Ammon's horn (tissue), 1 donor: ENCODE measurements at regions not wholly inside any gene's neighbourhood (a gene's known extent, or its start where the extent isn't known, plus 50 kb on each side); places are given as distances from the start of the nearest gene placed in this dataset.

ENCODE experiments used
- DNase-seq: peaks from one replicate; pipeline ENCODE4 v3.0.0-alpha.2; 2016; ENCODE audit warnings: low spot score

DNA sequence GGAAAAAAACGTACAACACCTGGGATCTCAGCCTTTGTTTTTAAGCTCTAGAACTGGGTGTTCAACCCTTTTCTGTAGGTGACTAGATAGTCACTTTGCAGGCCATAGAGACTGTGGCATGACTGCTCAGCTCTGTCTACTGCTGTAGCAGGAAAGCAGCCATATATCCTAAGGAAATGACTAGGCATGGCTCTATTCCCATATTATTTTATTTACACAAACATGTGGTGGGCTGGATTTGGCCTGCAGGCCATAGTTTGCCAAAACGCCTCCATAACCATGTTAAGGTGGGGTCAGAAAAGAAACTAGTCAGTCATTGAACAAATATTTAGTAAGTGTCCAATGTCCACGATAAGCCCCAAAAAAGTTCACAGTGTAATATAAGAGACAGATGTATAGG lies 452.5 kb downstream of the MCTP2 start:
- no peak for DNase-seq

DNA sequence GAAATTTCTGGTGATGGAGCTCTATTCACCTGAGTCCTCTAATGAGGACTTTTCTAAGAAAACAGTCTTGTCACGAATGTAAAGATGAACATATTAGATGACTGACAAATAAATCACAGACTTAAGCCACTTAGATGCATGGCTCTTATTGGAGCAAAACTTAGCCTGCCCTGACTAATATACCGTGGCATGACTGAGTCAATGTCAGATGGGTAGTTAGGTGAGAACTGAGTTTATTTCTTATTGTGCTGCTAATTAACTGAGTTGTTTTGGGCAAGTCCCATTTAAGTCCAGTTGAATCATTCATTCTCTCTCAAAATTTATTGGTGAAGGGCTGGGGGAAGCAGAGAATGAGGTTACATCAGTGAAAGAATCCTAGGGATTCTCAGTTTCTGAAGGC lies 459.8 kb downstream of the MCTP2 start:
- DNase-seq: no peak

DNA sequence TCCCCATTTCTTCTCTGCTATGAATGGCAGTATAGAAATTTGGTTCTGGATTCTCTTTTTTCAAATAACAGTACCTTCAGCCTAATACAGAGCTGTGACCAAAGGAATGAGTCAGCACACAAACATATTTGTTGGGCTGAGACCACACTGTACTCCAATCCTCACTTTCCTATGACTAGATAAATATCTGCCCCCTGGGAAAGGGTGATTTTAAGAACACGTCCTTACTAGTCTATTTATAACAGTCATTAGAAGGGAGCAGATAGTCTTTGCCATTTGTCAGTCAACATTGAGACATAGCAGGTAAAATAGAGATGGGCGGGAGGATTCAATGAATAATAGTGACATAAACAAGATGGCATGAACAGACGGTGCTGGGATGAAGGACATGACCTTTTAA lies 461.3 kb downstream of the MCTP2 start:
- no peak for DNase-seq

DNA sequence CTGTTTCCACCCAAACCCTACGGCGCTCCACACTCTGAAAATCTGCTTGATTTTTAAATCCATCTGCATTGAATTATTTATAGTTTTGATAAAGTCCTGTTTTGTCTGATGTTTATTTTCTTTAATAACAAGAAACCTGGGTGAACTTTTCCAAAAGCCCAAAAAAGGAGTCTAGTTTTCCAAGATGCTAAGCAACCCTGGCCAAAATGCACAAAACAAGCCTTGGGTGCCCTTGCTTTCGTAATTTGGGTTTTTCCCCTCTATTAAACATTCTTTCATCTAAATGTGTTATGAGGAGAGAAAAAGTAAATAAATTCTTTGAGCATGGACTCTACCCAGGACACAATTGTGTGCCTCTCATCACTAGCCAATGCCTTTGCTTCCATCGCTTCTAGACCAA lies 468.9 kb downstream of the MCTP2 start:
- DNase-seq: no peak

DNA sequence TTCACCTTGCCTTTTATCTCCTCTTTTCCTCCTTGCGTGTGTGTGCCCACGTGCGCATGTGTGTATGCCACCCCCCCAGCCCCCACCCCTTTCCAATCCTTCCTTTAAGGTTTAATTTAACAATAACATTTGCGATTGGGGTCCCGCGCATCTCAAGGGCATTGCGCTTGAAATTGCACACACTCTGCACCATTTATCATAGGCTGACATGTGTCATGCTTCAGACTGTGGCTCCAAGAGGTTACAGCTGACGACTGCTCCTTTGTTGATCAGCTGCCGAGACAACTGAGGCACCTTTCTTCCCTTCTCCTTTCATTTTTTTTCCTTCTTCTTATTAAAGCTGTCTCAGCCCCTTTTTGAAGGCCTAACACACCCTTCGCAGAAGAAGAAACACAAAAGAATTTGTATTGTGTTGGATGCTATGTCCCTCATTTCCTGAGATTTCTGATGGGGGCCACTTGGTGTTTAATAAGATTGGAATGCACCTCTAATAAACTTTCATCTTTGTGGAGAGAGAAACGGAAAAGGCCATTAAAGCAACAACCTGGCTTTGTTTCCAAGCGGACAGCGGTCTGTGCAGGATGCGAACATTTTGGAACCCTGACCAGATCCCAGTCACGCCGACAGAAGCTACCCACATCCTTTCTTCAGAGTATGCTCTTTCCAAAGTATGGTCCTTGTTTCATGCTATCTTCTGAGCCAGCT lies 470.1 kb downstream of the MCTP2 start:
- no peak for DNase-seq

DNA sequence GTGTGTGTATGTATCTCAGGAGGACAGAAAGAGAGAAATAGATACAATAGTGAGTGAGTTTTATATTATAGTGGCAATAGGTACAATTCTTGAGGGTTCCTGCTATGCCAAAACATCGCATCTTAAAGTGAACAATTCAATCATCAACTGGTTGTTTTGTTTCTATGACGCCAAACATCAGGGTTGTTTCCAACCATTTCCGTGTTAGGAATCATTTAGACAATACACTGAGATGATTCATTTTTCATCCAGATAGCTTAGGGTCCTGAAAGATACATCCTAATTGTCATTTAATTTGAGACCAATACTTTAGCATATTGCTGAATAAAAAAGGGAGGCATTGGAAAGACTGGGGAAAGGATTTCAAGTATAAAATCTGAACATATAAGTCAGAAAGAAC lies 472.2 kb downstream of the MCTP2 start:
- no peak for DNase-seq

DNA sequence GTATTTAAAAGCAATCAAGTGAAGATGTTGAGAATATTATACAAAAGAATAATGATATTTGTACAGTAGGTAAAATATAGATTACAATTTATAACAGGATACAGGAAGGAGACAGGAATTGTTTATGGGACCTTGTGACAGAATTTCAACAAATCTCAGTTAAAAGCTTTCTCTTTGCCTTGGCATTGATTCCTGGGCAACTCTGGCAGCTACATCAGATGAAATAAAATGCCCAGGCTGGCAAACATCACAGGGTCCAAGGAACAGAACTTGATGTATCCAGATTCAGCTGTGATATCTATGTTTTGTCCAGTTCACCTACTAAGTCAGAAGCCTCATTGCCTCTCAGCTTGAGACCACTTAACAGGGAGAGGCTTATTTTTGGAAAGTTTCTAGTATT lies 473.1 kb downstream of the MCTP2 start:
- no peak for DNase-seq

DNA sequence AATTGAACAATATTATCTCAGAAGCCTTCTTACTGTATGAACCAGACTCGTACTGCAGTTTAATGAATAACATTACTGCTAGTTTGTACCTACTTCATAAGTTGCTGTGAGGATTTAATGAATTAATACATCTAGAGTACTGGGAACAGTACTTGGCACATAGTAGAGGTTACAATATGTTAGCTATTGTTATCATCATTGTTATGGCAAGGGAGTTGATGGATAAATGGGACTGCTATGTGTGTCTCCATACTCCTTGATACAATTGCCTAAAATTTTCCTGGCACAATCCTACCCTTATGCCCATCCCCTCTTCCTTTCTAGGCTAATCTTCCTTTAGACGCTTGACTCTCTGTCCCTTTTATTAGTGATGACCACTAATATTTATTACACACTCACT lies 473.6 kb downstream of the MCTP2 start:
- DNase-seq: no peak

DNA sequence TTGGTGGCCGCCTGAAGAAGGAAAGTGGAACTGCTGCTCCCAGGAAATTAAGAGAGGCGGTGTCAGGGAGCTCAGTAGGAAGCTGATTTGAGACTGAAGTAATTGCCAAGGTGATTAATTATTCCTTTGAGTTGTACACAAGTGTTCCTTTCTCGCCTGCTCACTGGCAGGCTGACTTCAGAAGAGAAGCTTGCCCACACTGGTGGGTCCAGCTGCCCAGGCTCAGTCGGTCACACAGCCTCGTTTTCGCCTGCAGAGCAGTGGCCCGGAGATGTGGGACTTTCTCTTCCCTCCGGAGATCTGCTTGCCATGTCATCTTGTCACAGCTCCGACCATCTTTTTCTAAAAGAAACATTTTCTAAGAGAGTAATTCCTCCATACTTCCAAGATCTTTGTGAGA lies 478.0 kb downstream of the MCTP2 start:
- no peak for DNase-seq

DNA sequence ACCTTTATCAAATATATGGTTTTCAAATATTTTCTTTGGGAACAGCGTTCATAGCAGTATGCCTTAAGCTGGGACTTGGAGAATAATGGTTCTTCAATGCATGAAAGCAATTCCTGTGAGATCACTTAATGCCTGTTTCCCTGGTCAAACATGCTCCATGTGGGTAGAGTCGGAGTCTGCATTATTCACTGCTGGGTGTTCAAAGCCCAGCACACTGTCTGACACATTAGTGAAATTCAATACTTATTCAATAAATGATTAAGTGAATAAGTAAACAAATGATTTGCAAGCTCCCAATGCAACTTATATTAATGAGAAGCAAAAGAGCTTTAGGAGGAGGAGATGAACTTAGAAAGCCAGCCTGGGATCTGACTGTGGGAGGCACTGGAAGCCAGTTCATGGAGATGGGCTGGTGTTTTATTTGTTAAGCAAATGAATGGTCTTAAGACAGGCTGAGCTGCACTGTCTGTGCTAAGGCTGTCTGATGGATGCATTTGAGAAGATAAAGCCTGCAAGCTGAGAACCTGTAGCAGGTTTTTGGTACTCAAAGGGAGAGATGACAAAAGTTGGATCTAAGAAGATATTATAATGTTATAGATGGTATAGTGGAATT lies 490.8 kb downstream of the MCTP2 start:
- DNase-seq: no peak

DNA sequence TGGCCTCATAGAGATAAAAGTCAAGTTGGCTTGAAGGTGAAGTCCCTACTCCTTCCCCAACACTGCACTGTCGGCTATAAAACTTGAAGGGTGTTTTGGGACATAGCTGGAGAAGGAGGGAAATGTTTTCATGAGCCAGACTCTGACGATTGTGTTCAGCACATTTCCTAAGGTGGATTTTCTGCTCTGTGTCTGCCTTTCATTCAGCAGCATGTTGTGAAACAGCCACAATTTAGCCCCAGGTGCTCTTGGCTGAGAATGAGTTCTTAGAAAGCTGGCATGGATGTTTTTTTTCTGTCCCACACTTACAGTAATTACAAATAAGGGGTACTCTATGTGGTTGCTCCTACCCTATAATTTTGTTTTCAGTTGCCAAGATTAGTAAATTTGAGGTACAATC lies 492.4 kb downstream of the MCTP2 start:
- no peak for DNase-seq

DNA sequence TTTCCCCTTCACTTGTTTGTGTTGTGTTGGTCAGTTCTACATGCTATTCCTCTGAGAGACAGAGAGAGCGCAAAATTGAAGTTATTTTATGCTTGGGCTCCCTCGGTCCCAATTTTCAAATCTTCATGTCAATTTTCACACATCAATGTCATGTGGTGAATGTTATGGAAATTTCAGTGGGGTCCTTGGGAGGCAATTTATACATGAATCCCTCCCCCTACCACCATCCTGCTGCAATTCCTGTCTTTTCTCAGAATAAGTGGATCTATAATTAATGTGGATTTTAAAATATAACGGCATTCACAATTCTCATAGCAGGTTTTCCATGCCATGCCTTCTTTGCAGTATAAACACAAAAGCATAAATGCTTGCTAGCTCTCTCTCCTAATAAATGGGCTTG lies 499.9 kb downstream of the MCTP2 start:
- no peak for DNase-seq

DNA sequence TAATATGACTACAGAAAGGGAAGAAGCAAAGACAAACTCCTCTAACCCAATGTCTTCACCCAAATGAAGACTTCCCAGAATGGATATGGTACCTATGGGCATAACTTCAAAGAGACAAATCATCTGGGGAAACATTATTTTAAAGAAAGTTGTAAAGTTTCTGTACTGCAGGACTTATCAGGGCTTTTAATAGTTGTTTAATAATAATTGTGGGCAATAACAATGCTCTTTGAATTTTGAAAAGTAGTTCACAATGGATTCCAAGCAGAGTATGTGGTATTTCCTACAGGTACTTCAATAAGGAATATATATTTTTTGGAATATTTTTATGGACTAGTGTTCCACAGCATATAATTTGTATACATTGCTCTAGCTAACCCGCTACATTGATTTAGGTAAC lies 503.1 kb downstream of the MCTP2 start:
- DNase-seq: no peak

DNA sequence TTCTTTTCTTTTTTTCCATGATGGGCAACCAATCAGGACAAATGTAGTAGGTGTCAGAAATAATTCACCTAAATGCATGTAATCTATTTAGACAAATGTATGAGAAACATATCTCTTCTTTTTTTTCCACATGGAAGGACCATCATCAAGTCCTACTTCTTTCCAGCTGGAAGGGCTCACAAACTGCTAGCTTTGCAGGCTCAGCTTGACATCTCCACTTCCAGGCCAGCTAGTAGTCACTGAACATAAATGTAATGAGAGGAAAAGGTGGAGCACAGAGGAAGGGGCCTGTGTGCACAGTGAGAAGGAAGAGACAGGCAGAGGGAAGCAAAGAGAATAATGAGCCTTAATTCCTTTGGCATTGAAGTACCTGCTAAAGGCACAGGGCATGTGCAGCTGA lies 504.9 kb downstream of the MCTP2 start:
- no peak for DNase-seq

DNA sequence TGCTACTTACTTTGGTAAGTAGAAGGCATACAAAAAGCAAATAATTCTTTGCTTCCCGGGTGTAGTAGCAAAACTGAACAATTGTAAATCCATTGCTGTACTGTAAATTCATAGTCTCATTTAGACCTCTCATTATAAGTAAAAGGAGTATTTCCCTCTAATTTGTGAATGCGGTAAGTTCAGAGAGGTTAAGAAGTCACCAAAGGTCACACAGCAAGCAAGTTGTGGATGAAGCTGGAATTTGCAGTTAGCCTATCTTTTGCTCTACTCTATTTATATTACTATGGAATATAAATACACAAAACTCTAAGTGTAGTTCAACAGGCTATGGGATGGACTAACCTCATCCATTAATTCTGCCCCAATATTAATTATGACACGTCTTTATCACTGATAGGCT lies 508.3 kb downstream of the MCTP2 start:
- DNase-seq: no peak

DNA sequence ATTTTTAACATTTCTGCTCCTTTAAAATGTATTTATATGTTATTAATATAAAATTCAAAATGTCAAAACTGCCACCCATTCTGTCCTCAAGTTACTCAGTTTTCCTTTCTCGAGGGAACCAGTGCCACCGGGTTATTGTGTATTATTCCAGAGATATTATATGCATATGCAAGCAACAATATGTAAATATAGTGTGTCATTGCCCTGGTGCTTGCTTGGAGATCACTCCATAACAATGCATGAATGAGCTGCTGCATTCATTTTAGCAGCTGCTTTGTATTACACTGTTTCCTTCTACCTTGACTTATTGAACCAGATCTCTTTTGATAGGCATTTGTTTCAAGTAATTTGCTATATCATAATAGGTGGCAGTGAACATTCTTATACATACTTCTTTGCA lies 509.1 kb downstream of the MCTP2 start:
- DNase-seq: no peak

DNA sequence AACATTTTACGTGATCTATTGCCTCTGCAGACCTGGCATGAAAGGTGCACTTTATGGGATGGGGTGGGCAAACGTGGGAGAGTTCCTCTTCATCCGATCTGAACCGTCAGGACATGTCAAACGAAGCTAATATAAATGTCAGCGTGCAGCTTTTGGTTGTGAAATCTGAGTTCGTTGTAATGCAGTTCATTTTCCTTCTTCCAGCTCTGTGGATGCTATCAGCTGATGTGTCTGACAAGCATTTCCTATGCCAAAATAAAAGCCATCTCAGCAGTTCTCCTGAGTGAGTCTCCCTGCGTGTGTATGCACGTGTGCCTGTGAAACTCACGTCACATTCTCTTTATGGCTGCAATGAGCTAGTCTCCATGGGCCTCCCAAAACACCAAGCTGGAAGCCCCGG lies 512.3 kb downstream of the MCTP2 start:
- DNase-seq: no peak

DNA sequence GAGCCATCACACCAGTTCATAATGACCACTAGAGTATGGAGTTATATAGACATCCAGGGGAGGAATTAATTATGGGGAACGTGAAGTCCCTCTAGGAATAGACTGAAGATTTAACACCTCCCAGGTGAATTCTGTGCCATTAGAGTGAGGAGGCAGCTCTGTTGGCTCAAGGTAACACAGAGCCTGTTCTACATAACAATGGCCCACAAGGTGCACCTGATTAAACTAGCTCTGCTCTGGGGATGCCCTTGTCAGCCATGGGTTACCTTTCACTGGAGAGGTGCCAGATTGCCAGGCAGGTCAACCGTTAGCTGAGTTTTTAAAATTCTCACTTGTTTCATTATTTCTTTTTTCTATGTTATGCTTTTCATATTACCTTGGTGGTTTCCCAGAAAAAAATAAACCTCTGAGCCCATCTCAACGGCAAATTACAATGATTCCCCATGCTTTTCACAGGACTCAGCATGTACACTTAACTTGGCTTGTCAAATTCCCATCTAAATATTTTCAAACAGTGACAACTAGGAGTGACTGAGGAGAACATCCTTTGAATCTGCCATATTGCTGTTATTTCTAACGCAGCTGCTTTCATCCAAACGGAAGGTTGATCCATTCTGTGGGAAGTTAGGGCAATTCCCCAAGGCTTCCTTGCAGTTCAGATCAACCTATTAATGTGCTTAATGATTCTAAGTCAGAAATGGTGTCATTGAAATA lies 512.9 kb downstream of the MCTP2 start:
- DNase-seq: no peak

DNA sequence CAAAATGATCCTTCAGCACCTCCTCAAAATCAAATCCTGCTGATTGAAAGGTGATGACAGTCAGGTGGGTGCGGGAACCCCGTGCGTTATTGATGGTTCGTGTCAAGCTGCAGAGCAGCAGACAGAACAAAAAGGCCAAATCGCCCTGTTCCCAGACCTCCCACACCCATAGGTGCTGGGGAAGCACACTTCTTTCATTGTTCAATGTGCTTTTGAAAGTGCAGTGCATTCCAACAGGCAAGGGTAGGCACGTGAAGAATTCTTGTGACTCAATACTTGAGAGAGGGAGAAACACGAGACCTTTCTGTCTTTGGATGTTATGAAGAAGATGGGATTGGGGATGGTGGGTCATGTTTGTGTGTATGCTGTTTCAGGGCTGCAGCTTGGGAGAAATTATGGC lies 514.0 kb downstream of the MCTP2 start:
- DNase-seq: no peak

DNA sequence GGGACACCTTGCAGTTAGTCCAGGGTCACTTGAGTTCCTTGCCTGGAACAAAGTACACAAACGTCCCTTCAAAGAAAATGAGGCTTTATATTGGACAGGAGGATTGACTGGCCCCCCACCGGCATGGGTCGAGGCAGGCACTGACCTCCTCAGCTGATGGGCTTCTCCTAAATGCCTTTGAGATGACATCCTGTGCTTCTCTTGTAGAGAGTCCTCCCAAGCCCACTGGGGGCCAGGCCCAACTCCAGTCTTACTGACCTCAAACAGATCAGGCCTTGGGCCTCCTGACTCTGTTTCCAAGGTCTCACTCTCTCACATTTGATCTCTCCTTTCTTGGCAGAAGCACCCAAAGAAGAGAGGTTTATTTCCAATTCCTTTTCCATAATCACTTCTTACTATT lies 516.1 kb downstream of the MCTP2 start:
- no peak for DNase-seq

DNA sequence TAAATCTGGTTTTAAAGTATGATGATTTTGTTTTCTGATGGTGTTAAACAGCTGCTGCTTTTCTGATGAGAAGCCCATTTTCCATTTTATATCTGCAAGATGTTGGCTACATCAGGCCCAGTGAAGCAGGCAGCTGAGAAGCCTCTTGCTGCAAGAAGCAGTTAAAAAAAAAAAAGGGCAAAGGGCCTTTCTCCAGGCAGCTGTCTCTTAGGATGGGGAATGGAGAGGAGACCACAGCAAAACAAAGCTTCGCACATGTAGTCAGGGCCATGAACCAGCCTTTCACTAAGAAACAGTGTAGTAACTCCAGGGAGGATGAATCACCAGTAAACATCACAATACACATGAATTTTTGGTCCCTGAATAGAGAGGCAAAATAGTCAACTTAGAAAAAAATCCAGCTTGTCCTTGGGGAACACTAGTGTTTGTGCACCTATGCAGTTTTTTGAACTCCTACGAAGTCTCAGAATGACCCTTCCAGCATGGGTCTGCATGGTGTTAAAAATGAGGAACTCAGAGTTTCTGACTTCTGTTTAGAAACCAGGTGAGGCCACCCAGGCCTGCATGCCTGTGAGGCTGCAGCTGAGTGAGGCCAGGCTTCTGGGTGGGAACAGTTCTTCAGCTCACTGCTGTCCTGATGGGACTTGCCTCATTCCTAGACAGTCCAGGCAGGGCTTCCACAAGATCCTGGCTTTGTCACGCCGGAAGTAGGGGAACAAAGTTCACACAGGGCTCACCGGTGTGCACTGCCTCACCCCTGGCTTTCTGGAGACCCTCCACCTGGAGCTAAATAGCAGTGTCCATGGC lies 518.7 kb downstream of the MCTP2 start:
- no peak for DNase-seq

DNA sequence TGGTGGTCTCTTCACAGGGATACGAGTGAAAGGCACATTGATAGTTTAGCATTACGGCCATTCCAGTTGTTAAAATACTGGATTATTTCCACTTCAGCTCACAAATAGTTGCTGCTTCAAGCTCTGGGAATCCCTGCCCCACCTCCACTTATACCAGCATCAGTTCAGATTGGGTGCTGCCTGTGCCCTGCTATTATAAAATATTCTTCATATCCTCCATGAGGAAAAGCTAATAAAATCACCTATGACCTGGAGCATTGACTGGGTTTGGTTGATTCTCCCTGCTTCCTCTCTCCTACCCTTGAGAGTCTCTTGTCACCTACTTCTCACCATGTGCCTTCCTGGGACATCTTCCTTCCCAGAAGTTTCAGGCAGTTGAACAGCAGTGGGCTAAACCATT lies 529.0 kb downstream of the MCTP2 start:
- DNase-seq: no peak

DNA sequence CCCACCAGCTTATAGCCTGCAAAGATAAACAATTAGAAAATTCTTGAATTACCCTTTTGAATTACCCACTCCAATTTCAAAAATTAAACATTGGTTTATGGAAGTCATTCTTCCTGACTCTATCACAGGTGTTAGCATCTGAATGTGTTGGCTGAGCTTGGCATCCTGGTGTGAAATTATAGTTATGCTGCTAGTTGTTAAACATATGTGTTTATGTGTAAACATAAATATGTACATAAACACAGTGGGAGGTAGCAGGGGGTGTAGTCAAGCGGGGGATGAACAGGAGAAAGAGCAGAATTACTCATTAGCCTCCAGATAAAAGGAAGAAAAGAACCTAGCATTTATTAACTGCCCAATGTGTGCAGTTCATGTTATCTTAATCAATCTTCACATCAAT lies 530.2 kb downstream of the MCTP2 start:
- no peak for DNase-seq
